HL-60 (cell line): ENCODE measurements at regions not wholly inside any gene's neighbourhood (a gene's known extent, or its start where the extent isn't known, plus 50 kb on each side); places are given as distances from the start of the nearest gene placed in this dataset.

Experiments used
- DNase-seq, 2 experiments: peaks; one replicate each; pipeline ENCODE4 v3.0.0-alpha.2; 2010 to 2020; ENCODE audit warnings: low read depth in 1 of 2, low spot score in 1 of 2
- H3K27ac ChIP-seq: fragments of 250-450 bp; sonication (Bioruptor Pico); replicated peaks from 2 replicates; pipeline ENCODE4 v1.5.1; 2020; ENCODE audit warnings: mild to moderate bottlenecking, moderate library complexity
- H3K27me3 ChIP-seq: fragments of 250-450 bp; sonication (Bioruptor Pico); 2 replicates; pipeline ENCODE4 v1.5.1; 2021; ENCODE audit warnings: mild to moderate bottlenecking, moderate library complexity; ENCODE audit not compliant: insufficient read depth, poor library complexity, severe bottlenecking
- H3K4me3 ChIP-seq: replicated peaks from 2 replicates; pipeline ENCODE4 v1.5.1; 2011; ENCODE audit warnings: mild to moderate bottlenecking, control low read depth, low read length; ENCODE audit not compliant: insufficient read depth
- CTCF ChIP-seq: IDR thresholded peaks from one replicate; pipeline ENCODE4 v1.5.1; 2011; ENCODE audit warnings: low read length, control low read depth, inconsistent platforms; ENCODE audit not compliant: insufficient read depth
- GABPA ChIP-seq: IDR thresholded peaks from 2 replicates; pipeline ENCODE4 v1.6.1; 2012; ENCODE audit warnings: low read depth
- POLR2AphosphoS5 ChIP-seq: IDR thresholded peaks from 2 replicates; pipeline ENCODE4 v1.6.1; 2012; ENCODE audit warnings: low read depth
- SPI1 ChIP-seq: IDR thresholded peaks from 2 replicates; pipeline ENCODE4 v1.6.1; 2012; ENCODE audit warnings: low read depth, mild to moderate bottlenecking, borderline replicate concordance
- TF ChIP-seq, protein P1 (sequence below): IDR thresholded peaks from 2 replicates; pipeline ENCODE4 v1.6.1; 2012; ENCODE audit warnings: low read depth; ENCODE audit not compliant: insufficient replicate concordance

DNA sequence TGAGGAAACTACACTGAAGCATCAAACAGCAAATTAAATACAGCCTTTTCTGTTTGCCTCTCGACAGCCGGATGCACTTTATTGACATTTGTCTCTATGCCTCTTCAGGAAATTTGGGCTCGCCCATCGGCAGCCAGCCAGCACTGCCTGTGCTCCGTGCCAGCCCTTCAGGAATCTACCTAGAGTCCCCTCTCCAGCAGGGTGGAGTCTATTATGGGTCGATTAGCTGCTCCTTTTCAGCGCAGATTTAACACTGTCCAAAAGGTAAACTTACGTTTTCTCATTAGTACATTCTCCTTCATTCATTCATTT lies 91.5 kb downstream of the MYCN start:
- TF ChIP-seq POLR2AphosphoS5 (no peak), SPI1 (no peak), CTCF (no peak), GABPA (no peak)
- TF ChIP-seq, protein P1, sequence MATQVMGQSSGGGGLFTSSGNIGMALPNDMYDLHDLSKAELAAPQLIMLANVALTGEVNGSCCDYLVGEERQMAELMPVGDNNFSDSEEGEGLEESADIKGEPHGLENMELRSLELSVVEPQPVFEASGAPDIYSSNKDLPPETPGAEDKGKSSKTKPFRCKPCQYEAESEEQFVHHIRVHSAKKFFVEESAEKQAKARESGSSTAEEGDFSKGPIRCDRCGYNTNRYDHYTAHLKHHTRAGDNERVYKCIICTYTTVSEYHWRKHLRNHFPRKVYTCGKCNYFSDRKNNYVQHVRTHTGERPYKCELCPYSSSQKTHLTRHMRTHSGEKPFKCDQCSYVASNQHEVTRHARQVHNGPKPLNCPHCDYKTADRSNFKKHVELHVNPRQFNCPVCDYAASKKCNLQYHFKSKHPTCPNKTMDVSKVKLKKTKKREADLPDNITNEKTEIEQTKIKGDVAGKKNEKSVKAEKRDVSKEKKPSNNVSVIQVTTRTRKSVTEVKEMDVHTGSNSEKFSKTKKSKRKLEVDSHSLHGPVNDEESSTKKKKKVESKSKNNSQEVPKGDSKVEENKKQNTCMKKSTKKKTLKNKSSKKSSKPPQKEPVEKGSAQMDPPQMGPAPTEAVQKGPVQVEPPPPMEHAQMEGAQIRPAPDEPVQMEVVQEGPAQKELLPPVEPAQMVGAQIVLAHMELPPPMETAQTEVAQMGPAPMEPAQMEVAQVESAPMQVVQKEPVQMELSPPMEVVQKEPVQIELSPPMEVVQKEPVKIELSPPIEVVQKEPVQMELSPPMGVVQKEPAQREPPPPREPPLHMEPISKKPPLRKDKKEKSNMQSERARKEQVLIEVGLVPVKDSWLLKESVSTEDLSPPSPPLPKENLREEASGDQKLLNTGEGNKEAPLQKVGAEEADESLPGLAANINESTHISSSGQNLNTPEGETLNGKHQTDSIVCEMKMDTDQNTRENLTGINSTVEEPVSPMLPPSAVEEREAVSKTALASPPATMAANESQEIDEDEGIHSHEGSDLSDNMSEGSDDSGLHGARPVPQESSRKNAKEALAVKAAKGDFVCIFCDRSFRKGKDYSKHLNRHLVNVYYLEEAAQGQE = no peak
- H3K4me3 ChIP-seq = no peak overlapping the region
- H3K27ac ChIP-seq = no peak overlapping the region
- no peaks in the 10 kb centered on the region for H3K27me3 ChIP-seq
- DNase-seq = no peak

- no peaks in the 10 kb centered on the region for H3K27me3 ChIP-seq
- H3K4me3 ChIP-seq = no peak overlapping the region
- TF ChIP-seq POLR2AphosphoS5 = no peak
- TF ChIP-seq, protein P1 = no peak
- no peak for TF ChIP-seq GABPA
- TF ChIP-seq CTCF = no peak
- TF ChIP-seq SPI1 = no peak
- no peak overlapping the region for H3K27ac ChIP-seq
- no peak for DNase-seq
These were observed 90.9 kb downstream of the MYCN start for GRCh38 chr2:16031058-16031847.

- TF ChIP-seq GABPA (no peak), CTCF (no peak), SPI1 (no peak), POLR2AphosphoS5 (no peak)
- TF ChIP-seq, protein P1 = no peak
- H3K4me3 ChIP-seq = no peak overlapping the region
- no peaks in the 10 kb centered on the region for H3K27me3 ChIP-seq
- DNase-seq = no peak
- H3K27ac ChIP-seq = no peak overlapping the region
These were observed 90.1 kb downstream of the MYCN start for GRCh38 chr2:16030206-16031057.
